HG03521 (cell line): ENCODE measurements at regions not wholly inside any gene's neighbourhood (a gene's known extent, or its start where the extent isn't known, plus 50 kb on each side); places are given as distances from the start of the nearest gene placed in this dataset.
A peak's percentile ranks its signal among the peaks of the same experiment; 100 is the strongest.

Experiments used
- ATAC-seq: cut with Tn5 transposase; IDR thresholded peaks from one replicate; pipeline ENCODE4 v1.9.1; 2021; ENCODE audit warnings: mild to moderate bottlenecking, moderate library complexity; ENCODE audit not compliant: unreplicated experiment

DNA sequence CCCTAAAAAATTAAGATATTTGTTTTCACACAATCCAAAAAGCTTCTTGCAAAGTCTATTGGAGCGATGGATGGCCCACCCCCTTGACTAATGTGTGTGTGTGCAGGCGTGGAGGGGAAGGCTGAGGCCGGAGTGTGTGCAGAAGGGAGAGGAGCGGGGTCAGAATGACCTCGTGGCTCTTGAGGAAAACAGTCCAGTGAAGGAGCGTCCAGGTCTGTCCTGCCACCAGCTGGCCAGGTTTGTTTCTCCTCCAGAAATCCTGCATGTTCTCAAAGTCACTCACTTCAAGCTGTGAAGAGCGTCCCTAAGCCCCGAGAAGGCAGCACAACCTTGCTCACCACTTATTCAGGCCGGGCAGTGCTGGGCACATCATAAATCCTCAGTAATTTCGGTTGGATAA lies 69.5 kb upstream of the SSX2IP start:
- ATAC-seq, result no peak

DNA sequence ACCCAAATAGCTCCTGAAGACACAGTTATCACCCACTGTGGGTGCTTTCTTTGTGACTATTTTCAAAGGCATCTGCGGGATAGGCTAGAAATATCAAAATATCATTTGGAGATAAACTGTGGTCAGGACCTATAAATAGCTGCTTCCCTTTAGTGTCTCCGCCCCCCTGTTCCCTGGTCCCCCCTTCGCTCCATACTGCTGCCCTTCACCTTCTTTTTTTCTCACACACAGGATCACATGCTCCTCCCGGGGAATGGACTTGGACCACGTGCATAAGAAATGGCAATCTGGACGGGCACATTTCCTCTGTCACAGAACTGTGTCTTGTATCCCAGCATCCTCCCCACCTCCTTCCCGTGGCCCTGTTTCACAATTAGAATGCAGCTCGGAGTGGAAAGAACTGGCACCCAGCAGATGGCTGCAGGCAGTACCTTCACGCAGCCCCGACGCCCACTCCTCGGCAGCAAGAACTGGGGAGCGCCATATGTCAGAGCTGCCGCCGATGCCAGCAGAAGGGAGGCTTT lies 68.8 kb upstream of the SSX2IP start:
- ATAC-seq, result no peak

DNA sequence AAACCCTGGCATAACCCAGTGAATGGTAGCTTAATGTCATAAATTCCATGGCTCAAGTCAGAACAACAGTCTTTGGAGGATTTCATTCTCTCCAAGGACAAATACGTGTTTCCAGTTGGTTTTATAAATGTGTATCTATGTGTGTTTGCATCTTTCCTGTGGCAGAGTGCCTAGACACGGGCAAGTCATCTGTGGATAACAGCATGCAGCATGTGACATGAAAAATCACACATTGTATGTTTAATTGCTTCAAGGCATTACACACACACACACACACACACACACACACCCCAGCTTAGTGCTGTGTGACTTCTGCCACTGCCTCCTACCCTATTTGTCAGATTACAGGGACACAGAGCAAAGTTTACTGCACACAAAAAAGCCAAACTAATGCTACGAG lies 68.2 kb upstream of the SSX2IP start:
- no peak for ATAC-seq

DNA sequence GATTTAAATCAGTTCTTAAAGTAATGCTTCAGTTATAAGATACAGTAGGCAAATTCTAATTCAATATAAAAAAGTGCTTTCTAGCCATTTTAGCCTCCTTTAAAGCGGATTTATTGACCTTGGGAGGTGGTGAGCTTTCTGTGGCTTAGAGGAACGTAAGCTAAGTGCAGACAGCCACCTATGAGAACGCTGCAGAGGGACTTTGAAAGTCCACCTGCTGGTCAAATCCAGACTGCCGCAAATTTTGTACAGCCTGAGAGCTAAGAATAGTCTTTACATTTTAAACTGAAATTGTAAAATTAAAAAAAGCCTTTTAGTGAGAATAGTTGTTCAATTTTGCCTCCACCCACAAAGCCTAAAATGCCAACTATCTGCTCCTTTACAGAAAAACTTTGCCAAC lies 67.0 kb upstream of the SSX2IP start:
- no peak for ATAC-seq

DNA sequence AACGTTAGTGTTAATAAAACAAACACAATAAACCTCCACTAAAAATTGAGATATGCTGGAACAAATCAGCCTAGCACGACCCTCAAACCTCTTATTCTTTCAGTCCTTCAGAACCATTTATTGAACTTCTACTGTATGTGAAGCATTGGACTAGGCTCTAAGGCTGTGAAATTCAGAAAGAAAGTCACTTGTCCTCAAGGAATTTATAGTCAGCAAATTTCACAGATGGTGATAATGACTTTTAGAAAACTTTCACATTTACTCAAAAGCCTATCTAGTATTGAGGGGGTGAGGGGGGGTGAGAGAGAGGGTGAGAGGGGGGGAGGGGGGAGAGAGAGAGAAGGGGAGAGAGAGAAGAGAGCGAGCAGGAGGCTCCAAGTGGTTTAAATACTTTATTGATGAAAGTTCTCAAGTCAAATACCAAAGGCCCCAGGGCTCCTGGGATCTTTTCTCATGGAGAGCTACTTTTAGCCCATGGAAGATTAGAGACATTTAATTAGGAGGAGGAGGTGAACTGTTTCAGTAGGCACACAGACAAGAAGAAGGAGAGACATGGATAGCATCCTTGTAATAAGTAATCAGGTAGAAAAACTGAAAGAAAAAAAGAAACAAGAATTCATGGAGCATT lies 66.3 kb upstream of the SSX2IP start:
- ATAC-seq, result no peak

DNA sequence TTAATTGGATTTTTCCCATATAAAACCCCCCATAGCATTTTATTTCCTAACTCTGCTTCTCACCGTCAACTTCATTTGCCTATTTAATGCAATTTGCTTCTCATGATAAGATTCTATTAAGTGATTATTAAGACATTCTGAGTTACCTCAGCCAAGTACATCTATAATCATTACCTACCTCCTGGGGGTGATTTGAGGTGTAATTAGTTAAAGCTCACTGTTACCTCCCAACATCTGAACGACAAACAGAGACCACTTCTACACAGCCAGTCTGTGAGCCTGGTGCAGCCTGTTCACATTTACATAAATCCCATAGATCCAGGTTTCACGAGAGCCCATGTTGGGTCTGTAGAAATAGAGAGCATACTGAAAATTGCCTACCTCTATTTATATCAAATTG lies 65.7 kb upstream of the SSX2IP start:
- no peak for ATAC-seq

DNA sequence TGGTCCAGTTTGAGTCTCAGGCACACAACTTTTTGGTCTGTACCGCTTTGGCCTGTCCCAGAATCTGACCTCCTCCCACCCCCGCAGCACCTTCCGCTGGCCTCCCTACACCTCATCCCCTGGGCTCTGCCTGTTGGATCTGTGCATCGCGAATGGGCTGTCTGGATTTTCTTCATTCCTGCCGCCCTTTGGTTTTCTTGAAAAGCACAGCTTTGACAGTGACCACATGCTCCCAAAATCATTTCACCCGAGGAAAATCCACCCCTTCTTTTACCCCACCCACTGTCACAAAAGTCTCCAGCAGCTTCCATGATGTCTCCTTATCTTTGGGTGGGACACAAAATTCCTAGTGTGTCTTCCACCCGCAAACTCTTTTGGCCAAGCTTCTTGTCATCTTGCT lies 65.0 kb upstream of the SSX2IP start:
- no peak for ATAC-seq

DNA sequence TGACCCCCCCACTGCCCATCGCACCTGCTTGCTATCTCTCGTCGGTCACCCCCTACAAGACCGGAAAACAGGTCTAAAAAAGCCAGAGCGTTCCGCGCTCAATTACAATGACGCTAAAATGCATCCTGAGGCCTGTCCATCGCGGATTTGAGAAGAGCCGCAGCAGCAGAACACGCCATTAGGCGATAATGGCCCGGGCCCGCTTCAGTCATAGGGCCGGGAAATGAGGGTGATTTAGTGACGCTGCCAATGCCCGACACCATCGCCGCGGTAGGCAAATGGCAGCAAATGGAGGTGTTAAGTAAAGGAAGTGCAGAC lies 64.1 kb upstream of the SSX2IP start:
- no peak for ATAC-seq

DNA sequence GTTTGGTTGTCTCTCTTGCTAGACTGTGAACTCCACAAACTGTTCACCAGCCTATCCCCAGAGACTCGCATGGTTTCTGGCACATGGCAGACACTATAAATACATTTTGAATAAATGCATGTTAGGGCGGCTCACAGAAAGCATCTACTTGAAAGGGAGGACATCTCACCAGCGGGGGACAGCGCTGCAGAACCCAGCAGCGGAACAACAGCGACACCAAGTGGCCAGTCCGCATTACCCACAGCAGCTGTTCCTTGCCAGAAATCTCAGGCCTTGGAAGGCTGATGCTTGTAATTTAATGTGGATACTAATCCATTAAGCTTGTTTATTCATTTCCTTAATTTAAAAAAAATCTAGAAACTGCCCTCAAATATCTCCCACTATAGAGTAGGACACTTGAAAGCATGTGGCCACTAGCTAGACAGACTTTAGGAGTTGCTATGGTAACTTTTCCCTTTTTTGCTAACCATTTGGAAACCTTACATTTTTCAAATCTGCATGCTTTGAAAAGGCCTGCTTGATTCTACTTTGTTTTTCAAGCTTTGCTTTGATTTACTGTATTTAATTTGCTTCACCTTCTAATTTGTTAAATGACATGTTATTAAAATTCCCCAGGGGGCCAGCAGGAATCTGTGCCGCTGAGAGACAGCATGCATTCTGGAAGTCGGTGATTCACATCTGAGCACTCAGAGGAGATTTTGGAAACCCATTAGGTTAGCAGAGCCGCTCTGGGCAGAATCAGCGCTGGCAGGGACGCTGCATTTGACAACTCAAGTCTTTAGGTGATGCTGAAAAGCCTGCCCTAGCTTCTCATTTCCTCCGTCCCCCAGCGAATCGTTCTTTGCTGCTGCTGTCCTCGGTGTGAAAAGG lies 63.5 kb upstream of the SSX2IP start:
- ATAC-seq, result peak; percentile 78

DNA sequence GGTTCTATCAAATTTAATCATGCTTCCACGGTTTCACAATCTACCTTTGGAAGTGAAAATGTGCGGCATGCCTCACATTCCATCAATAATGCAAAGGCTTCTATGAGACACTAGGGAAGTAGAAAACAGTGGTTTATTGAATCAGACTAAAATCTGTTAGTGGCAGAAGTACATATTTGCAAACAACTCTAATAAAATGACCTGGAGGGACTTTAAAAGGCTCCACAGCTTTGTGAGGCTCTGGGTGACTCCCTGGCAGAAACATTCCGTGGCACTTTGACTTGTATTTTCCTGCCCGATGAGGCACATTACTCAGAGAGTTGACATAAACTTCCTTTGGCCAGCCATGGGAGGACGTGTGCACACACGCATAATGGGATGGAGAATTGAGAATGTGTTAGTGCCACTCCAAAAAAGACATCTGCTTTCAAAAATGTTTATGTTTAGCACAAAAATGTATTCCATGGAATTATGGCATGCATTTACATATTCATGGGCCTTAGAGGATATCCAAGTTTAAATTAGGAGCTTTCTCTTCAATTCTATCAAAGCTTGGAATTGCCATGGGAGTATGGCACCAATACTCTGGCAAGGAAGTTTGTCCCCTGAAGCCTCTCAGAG lies 60.0 kb upstream of the SSX2IP start:
- ATAC-seq, result no peak

DNA sequence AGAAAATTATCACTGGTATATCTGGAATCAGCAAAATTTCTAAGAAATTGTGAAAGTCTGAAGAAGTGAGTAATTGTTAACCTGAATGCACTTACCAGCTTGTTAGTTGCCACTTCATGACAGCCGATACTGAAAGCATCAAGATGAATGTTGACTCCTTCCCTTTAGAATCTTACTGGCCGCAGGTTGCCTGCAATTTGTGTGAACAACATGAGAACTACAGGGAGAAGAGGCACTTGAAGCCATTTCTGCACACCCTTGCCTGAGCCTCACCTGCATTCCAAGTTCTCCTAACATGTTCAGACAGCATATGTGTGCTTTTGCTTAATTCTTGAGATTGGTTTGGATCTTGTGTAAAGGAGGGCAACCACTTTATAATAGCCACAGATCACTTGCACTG lies 59.2 kb upstream of the SSX2IP start:
- no peak for ATAC-seq

DNA sequence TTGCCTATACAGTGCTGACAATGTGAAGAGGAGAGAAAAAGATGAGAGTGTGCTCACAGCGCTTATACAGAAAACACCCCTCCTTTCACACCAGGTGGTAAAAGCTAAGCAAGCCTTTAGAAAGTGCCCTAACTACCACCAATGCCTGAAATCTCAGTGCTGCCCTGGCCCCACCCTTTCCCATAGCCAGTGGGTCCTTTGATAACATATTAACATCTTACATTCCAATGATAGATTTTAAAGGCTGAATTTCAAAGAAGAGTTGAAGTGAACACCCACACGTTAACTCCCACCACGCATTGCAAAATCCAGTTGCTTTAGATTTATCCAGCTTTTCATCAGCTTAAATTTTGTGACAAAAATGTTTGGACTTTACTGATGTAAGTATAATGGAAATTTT lies 58.1 kb upstream of the SSX2IP start:
- ATAC-seq, result no peak

DNA sequence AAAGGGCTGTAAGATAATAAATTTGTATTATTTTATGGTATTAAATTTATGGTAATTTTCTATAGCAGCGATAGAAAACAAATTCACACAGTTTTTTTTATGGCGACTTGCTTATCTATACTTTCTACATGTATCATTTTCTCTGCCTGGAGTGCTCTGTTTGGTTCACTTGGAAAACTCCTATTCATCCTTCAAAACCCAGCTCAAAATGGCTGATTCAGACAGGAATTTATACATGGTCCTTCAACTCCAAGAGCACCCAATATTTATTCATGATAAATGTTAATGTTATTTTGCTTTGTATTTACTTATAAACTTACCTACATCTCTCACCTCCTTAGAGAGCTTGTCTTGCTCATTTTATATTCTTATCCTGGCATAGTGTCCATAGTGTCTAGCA lies 55.6 kb upstream of the SSX2IP start:
- ATAC-seq, result no peak

DNA sequence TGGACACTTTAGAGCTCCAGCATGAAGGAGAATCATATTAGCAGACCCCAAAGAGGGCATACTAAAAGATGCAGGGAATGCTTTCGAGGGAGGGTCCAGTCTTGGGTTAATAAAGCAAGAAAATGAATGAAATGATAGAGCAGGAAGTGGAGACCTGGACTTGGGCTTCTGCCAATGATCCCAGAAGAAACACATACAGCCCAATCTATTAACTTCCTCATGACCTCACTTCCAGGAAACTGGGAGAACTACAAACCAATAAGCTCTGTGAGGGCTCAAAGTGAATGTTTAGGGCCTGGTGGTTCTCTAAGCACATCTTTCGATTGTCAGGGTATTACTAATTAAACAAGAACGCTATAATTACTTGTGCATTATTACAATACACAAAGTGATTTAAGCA lies 53.6 kb upstream of the SSX2IP start:
- ATAC-seq, result no peak

DNA sequence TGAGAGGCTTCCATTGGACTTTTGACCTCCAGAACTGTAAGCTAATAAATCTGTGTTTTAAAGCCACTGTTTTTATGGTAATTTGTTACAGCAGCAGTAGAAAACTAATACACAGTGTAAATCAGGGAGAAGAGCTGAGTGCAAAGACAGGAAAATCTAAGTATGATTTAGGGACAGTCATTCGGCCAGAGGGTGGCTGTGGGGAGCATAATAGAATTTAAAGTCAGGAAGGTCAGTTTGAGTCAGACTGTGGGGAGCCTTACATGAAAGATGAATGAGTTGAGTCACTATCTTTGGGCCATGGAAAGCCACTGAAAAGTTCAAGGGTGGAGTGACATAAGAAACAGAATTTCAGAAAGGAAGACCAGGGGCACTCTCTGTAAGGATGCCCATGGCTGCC lies 52.4 kb upstream of the SSX2IP start:
- no peak for ATAC-seq

DNA sequence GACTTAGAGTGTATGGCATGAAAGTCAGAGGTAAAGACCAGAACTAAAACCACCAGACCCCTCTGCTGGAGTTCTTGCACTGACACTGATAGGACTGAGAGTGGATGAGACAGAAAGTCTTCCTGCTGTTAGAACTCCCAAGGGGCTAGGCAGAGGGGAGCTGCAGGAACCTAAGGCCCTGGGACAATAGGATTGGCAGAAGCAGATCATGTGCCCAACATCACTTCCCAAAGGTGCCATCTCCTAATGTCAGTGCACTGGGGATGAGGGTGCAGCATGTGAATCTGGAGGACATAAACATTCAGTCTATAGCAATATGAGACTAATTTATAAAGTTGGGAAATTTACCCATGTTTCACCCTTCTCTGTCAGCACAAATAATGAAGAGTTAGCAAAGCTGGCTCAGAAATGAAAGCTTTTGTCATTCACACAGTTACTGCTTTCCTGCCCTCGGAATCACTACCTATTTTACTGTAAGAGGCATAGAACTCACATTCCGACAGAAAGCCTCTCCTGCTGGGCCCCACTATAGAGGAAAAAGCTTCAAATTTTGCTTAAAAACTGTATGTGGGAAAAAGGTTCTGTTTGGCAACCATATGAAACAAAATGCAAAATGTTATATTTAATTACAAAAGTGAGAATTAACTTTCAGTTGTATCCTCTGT lies 49.9 kb upstream of the SSX2IP start:
- ATAC-seq, result no peak
